Uterus (tissue), 2 donors: ENCODE measurements at regions not wholly inside any gene's neighbourhood (a gene's known extent, or its start where the extent isn't known, plus 50 kb on each side); places are given as distances from the start of the nearest gene placed in this dataset.

Experiments used
- CTCF ChIP-seq, 4 experiments: fragments of 200-600 bp in 2 of 4; fragments of 450-650 bp in 2 of 4; sonication (generic) in 2 of 4; IDR thresholded peaks; one replicate each; pipeline ENCODE4 v1.5.1; 2016 to 2019; ENCODE audit warnings: antibody characterized with exemption in 4 of 4, mild to moderate bottlenecking in 2 of 4, moderate library complexity in 1 of 4
- POLR2A ChIP-seq, 2 donors: fragments of 450-650 bp; IDR thresholded peaks; one replicate each; pipeline ENCODE4 v1.6.1; 2016; ENCODE audit warnings: antibody characterized with exemption in 2 of 2, mild to moderate bottlenecking in 1 of 2, moderate library complexity in 1 of 2

GRCh38 chr7:38057829-38058228 lies 120.2 kb upstream of the STARD3NL start:
- TF ChIP-seq CTCF (IDR thresholded peaks at IDR 0.05) (no peak), POLR2A (IDR thresholded peaks at IDR 0.05) (no peak)
